ENCODE measurements at regions not wholly inside any gene's neighbourhood (a gene's known extent, or its start where the extent isn't known, plus 50 kb on each side); places are given as distances from the start of the nearest gene placed in this dataset.

GRCh38 chr1:222416001-222416791 lies 131.7 kb downstream of the HHIPL2 start:
- no peak for DNase-seq (ENCODE audit: extremely low read depth, low read depth)
- no peak for TF ChIP-seq CTCF (IDR thresholded peaks at IDR 0.05; ENCODE audit: low read depth, low read length)

- DNase-seq (ENCODE audit: extremely low read depth, low read depth) = no peak
- no peak for TF ChIP-seq CTCF (IDR thresholded peaks at IDR 0.05; ENCODE audit: low read depth, low read length)
Observed at GRCh38 chr1:222415441-222415840, 132.5 kb downstream of the HHIPL2 start.

GRCh38 chr1:222413991-222414549 lies 133.8 kb downstream of the HHIPL2 start:
- no peak for DNase-seq (ENCODE audit: extremely low read depth, low read depth)
- TF ChIP-seq CTCF (IDR thresholded peaks at IDR 0.05; ENCODE audit: low read depth, low read length) = no peak

- TF ChIP-seq CTCF (IDR thresholded peaks at IDR 0.05; ENCODE audit: low read depth, low read length) = no peak
- no peak for DNase-seq (ENCODE audit: extremely low read depth, low read depth)
Observed at GRCh38 chr1:222413436-222413835, 134.5 kb downstream of the HHIPL2 start.

- no peak for TF ChIP-seq CTCF (IDR thresholded peaks at IDR 0.05; ENCODE audit: low read depth, low read length)
- DNase-seq (ENCODE audit: extremely low read depth, low read depth) = no peak
Observed at GRCh38 chr1:222404710-222405109, 143.2 kb downstream of the HHIPL2 start.

- no peak for DNase-seq (ENCODE audit: extremely low read depth, low read depth)
- TF ChIP-seq CTCF (IDR thresholded peaks at IDR 0.05; ENCODE audit: low read depth, low read length) = no peak
Observed at GRCh38 chr1:222399197-222399596, 148.7 kb downstream of the HHIPL2 start.

GRCh38 chr1:222394224-222394623 lies 153.7 kb downstream of the HHIPL2 start:
- DNase-seq (ENCODE audit: extremely low read depth, low read depth) = no peak
- TF ChIP-seq CTCF (IDR thresholded peaks at IDR 0.05; ENCODE audit: low read depth, low read length) = no peak
